Esophagus muscularis mucosa (tissue), 4 donors: ENCODE measurements at regions not wholly inside any gene's neighbourhood (a gene's known extent, or its start where the extent isn't known, plus 50 kb on each side); places are given as distances from the start of the nearest gene placed in this dataset.

Source experiments
- CTCF ChIP-seq, 3 experiments: fragments of 200-600 bp in 2 of 3; fragments of 450-650 bp in 1 of 3; sonication (generic) in 2 of 3; IDR thresholded peaks; one replicate each; pipeline ENCODE4 v1.5.1; 2017 to 2019; ENCODE audit warnings: antibody characterized with exemption in 3 of 3, mild to moderate bottlenecking in 2 of 3, moderate library complexity in 1 of 3
- EP300 ChIP-seq: sonication (generic); formaldehyde crosslinking; IDR thresholded peaks from one replicate; pipeline ENCODE4 v1.6.1; 2017; ENCODE audit warnings: antibody characterized with exemption
- POLR2A ChIP-seq: fragments of 450-650 bp; IDR thresholded peaks from one replicate; pipeline ENCODE4 v1.6.1; 2017; ENCODE audit warnings: antibody characterized with exemption, moderate library complexity, mild to moderate bottlenecking, low read depth
- POLR2AphosphoS5 ChIP-seq, 2 donors: sonication (generic); formaldehyde crosslinking; IDR thresholded peaks; one replicate each; pipeline ENCODE4 v1.6.1; 2017; ENCODE audit warnings: antibody characterized with exemption in 2 of 2

- TF ChIP-seq CTCF (IDR thresholded peaks at IDR 0.05) (no peak), POLR2A (no peak), POLR2AphosphoS5 (IDR thresholded peaks at IDR 0.05) (no peak), EP300 (no peak)
Observed at GRCh38 chr13:89694451-89694850, 1653.0 kb upstream of the MIR17HG start.
